Cardiac fibroblast (primary cell): ENCODE measurements at regions not wholly inside any gene's neighbourhood (a gene's known extent, or its start where the extent isn't known, plus 50 kb on each side); places are given as distances from the start of the nearest gene placed in this dataset.

ENCODE experiments used
- DNase-seq, 2 donors: peaks; one replicate each; pipeline versions ENCODE4 v3.0.0 to v3.0.0-alpha.2; 2010; ENCODE audit warnings: low read depth in 2 of 2
- H3K4me3 ChIP-seq, 2 donors: replicated peaks in 1 of 2; 1 replicate in 1 of 2; 2 replicates in 1 of 2; pipeline ENCODE4 v1.5.1; 2011; ENCODE audit warnings: low read depth in 2 of 2, low read length in 2 of 2, mild to moderate bottlenecking in 2 of 2, moderate library complexity in 1 of 2
- CTCF ChIP-seq: IDR thresholded peaks from one replicate; pipeline ENCODE4 v1.5.1; 2011; ENCODE audit warnings: low read depth, mild to moderate bottlenecking, low read length, inconsistent platforms

GRCh38 chr5:174972291-174972690 lies 247.9 kb downstream of the MSX2 start:
- TF ChIP-seq CTCF: no peak
- H3K4me3 ChIP-seq: no peak overlapping the region
- DNase-seq: no peak

DNA sequence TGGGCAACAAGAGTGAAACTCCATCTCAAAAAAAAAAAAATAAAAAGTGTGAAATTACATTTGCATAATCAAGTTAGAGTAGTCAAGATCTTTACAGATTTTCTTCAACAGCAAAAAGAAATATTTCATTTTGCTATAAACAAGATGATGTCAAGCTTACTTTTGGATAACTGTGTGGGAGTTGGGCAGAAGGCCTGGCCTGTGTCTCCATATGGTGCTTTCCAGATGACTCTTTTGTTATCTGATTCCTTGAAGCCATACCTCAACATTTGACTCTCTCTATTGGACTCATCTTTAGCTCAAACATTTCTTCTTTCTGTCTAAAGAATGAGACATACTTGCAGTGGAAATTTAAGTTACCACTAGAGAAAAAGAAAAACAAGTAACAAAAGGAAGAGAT lies 246.8 kb downstream of the MSX2 start:
- no peak overlapping the region for H3K4me3 ChIP-seq
- no peak for DNase-seq
- no peak for TF ChIP-seq CTCF

GRCh38 chr5:174970502-174970901 lies 246.1 kb downstream of the MSX2 start:
- TF ChIP-seq CTCF: no peak
- H3K4me3 ChIP-seq: no peak overlapping the region
- DNase-seq: no peak

- H3K4me3 ChIP-seq: no peak overlapping the region
Measured at GRCh38 chr5:174953871-174954270, 229.5 kb downstream of the MSX2 start.

GRCh38 chr5:174951151-174951780 lies 226.9 kb downstream of the MSX2 start:
- peak; percentile 89 for TF ChIP-seq CTCF
- no peak overlapping the region for H3K4me3 ChIP-seq
- peak; percentile 77 to 80 for DNase-seq

More at GRCh38 chr5:174953871-174954270, 229.5 kb downstream of the MSX2 start:
- TF ChIP-seq CTCF: no peak
- no peak for DNase-seq

- DNase-seq: no peak
- TF ChIP-seq CTCF: no peak
- no peak overlapping the region for H3K4me3 ChIP-seq
Measured at GRCh38 chr5:174947548-174947947, 223.2 kb downstream of the MSX2 start.

DNA sequence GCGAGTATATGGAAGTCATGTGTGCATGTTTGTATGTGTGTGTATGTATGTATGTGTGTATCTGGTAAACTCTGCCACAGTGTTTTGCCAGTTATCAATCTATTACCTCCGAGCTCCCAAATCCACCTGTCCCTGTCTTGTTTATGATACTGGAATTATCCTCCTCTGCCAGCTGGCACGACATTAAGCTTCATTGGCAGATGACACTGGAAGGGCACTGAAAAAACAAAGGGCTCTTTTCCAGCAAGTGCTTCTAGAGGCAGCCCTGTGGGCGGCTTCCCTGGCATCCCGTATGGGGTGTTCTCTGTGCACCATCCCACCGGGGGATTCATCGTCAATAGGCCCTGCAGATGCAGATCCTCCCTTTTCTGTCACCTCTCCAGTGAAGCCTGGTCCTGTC lies 221.5 kb downstream of the MSX2 start:
- TF ChIP-seq CTCF: no peak
- no peak overlapping the region for H3K4me3 ChIP-seq
- DNase-seq: no peak
